HG03280 (cell line): ENCODE measurements at regions not wholly inside any gene's neighbourhood (a gene's known extent, or its start where the extent isn't known, plus 50 kb on each side); places are given as distances from the start of the nearest gene placed in this dataset.
"Not testable (repeated sequence)": the region's sequence is repeated elsewhere in the genome, so short reads cannot be mapped to it uniquely, and the experiment has no call there.

Source experiments
- ATAC-seq: cut with Tn5 transposase; IDR thresholded peaks from one replicate; pipeline ENCODE4 v1.9.1; 2021; ENCODE audit warnings: mild to moderate bottlenecking, moderate library complexity; ENCODE audit not compliant: unreplicated experiment

DNA sequence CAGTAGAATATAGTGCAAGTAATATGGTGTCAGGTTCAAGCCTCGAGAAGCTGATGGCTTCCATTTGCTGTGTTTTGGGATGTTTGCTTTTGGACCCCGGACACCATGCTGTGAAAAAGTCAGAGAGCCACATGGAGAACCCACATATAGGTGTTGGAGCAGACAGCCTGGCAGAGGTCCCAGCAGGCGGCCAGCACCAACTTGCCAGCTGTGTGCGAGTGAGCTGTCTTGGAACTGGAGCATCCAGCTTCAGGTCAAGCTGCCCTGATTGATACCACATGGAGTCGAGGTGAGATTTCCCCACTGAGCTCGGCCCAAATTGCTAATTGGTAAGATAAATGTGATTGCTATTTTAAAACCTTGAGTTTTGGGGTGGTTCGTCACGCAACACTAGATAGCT lies 185.7 kb upstream of the TBL1XR1 start:
- ATAC-seq: no peak

DNA sequence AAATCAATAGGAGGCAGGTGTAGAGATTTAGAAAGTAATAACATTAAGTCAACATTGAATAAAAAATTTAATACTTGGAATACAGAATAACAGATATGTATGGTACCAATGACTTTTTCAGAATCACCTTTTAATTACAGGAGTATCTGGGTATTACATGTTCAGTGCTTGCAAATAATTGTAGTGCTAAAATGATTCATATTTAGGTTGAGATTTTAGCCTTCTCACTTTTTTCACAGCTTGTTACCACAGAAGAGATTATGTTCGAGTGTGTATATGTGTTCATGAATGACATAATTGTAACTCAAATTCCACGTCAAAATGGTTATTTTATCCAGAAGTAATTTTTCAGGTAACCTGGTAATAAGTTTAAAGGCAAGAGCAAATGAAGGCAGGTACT lies 187.9 kb upstream of the TBL1XR1 start:
- no peak for ATAC-seq

DNA sequence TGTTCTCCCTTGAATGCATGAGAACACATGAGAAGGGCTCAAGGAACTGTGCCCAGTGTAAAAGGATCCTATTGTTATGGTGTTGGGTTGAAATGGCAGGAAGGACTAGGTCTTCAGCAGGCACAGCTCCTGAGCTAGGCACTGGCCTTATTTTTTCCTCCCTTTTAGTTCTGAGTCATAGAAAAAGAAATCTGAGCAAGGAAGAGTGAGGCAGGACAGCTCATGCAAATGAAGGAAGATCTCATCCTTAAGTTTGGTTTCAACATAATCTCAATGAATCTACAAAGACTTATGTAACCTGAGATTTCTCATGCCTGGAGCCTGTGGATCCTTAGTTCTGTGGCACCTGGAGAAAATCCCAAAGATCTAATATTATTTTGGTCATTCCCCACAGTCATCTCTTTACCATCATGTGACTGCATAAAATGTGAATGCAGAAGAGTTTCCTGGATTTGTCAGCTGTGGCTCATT lies 188.6 kb upstream of the TBL1XR1 start:
- ATAC-seq: no peak

DNA sequence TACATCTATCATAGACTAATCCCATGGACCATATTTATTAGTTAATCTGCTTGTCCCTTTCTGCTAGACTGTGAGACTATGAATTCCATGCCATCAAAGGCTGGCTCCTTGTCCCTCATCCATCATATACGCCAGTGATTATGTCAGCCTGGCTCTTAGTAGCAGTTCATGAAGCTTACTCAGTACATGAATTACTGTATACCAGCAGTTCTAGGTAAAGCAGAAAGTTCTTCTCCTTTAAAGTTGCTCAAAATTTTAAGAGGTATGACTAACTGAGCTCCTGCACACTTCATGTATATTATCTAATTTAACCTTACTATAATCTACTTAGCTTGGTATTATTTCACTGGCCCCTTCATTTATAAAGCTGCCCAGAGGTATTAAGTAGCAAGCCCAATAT lies 190.9 kb upstream of the TBL1XR1 start:
- ATAC-seq: no peak

DNA sequence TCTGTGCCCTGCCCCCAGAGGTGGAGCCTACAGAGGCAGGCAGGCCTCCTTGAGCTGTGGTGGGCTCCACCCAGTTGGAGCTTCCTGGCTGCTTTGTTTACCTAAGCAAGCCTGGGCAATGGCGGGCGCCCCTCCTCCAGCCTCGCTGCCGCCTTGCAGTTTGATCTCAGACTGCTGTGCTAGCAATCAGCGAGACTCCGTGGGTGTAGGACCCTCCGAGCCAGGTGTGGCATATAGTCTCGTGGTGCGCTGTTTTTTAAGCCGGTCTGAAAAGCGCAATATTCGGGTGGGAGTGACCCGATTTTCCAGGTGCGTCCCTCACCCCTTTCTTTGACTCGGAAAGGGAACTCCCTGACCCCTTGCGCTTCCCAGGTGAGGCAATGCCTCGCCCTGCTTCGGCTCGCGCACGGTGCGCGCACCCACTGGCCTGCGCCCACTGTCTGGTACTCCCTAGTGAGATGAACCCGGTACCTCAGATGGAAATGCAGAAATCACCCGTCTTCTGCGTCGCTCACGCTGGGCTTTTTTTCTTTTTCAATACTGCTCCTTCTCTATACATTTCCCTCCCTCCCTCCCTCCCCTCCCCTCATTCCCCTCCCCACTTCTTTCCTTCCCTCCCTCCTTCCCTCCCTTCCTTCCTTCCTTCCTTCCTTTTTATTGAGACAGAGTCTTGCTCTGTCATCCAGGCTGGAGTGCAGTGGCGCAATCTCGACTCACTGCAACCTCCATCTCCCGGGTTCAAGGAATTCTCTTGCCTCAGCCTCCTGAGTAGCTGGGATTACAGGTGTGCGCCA lies 197.1 kb upstream of the TBL1XR1 start:
- not testable (repeated sequence) for ATAC-seq

DNA sequence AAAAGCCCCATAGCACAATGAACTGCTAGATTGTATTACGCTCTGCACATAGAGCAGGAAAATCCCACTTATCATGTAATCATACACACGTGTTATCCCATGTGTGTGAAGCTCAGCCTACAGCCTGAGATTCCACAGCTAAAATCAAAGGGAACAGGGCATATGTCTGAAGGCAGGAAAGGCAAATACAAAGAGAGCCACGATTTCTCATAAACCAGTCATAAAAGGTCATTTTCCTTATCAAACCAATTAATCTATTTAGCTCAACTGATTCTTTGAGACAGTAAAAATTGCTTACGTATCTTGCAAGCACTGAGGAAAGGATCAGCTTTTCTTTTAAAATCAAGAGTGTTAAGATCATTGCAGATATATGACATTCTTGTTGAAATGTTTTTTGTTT lies 199.5 kb upstream of the TBL1XR1 start:
- ATAC-seq: no peak

DNA sequence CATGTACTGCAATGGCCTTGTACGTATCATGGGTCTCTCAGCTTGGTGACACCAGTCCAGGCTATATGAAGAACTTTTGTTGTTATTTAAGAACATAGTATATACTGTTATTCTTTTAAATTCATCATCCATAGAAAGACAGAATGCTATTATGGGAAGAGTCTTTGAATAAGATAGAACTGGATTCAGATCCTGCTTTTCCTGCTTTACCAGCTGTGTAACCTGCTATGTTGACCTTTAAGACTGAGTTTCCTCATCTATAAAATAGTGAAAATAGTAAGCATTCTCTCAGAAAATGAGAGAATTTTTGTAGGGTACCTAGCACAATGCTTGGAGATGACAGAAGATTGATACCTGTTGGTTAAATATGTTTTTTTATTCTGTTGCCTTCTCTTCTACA lies 204.1 kb upstream of the TBL1XR1 start:
- ATAC-seq: no peak

DNA sequence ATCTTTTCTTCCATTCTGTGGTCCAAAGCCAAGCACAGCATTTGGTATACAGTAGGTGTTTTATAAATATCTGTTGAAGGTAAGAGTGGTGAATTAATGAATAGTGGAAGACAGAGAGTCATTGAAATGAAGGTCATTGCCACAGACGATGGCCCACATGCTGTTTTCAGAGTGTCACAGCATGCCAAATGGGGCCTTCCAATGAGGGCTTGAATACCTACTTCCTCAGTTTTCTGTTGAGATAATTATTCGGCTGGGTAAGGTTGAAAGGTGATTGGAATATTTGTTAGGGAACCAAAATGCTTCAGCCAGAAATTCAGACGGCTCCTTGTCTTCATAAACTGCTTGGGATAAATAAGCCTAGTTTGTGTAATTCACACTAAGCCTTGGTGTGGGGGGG lies 205.3 kb upstream of the TBL1XR1 start:
- no peak for ATAC-seq

DNA sequence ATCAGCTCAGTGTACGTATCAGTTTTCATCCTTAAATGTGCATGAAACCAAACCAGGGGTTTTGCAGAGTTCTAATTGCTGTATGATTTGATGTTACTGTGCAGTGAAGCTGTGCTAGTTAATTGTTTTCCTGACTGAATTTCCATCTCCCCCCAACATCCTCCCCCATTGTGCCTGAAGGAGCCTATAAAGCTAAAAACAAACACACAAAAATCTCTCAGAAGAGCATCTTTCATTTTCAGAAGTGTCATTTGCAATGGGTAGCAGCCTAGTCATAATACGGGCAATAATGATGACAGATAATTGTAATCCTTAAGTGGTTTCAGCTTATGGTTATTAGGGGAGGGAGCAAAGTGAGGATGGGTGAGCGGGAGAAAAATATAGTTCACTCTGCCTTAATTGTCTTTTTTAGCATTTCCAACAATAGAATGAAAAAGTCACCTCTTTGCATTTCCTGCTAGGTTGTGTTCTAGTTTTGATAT lies 207.9 kb upstream of the TBL1XR1 start:
- no peak for ATAC-seq

DNA sequence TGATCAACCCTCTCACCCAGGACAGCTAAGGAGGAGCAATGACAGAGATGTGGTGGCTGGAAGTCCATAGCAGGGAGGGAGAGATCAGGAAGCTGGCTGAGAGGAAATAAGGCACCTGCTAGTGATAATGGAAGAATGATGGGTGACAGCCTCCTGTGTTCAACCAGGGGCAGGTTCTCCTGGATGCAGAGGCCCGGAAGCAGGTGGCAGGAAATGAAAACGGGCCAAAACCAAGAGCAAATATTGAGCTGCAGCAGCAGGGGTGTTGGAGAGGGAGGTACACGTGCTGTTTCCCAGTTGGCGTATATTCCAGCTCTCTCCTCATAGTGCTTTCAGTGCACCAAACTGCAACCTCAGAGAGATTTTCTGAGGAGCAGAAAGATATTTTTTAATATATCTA lies 213.4 kb upstream of the TBL1XR1 start:
- no peak for ATAC-seq

DNA sequence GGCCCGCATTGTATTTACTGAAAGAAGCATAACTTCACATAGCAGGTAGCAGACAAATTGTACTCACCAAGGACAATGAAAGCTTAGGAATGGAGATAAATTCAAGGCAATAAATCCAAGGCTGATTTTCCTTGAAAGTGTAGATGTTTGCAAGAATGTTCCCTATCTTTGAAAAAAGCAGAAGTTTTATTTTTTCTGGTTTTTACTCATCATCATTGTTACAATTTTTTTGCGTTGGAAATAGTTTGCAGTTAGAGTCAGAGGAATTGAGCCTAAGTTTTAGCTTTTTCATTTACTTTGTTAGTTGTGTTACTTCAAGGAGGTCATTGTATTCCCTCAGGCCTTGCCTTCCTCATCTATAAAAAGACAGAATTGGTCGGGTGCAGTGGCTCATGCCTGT lies 213.9 kb upstream of the TBL1XR1 start:
- no peak for ATAC-seq

DNA sequence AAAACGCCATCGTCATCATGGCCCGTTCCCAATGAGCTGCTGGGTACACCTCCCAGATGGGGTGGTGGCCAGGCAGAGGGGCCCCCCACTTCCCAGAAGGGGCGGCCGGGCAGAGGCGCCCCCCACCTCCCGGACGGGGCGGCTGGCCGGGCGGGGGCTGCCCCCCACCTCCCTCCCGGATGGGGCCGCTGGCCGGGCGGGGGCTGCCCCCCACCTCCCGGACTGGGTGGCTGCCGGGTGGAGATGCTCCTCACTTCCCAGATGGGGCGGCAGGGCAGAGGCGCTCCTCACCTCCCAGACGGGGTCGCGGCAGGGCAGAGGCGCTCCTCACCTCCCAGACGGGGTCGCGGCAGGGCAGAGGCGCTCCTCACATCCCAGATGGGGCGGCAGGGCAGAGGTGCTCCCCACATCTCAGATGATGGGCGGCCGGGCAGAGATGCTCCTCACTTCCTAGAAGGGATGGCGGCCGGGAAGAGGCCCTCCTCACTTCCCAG lies 215.4 kb upstream of the TBL1XR1 start:
- ATAC-seq: not testable (repeated sequence)

DNA sequence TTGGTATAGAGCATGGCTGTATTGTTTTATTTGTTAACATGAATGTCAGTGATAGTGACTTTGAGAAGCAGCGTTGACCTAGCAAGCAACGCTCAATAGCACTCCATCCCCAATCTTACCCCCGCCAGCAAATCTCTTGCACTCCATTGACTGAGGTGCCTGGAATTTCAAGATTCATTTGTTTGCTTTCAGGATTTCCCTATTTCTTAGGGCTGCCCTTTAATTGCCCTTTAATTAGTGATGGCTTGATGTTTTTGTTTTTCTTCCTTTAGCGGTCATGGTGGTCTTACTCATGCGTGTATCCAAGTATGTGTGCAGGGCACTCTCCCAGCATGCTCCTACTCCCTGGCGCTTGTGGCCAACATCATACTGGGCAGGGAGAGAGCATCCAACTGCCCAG lies 216.8 kb upstream of the TBL1XR1 start:
- no peak for ATAC-seq

DNA sequence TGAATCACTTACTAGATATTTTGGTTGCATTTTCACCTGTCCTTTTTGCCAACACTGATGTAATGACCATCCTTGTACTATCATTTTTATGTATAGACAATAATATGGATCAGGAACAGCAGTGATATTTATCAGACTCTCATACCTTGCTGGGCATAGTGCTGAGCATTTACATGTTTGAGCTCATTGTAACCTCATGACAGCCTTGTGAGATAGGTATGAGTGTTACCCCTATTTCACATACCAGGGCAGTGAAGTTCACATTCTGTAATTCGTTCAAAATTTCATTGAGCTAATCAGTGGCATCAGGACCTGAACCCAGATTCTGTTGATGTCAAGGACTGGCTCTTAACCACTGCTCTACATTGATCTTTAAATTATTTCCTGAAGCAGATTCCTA lies 221.5 kb upstream of the TBL1XR1 start:
- ATAC-seq: no peak

DNA sequence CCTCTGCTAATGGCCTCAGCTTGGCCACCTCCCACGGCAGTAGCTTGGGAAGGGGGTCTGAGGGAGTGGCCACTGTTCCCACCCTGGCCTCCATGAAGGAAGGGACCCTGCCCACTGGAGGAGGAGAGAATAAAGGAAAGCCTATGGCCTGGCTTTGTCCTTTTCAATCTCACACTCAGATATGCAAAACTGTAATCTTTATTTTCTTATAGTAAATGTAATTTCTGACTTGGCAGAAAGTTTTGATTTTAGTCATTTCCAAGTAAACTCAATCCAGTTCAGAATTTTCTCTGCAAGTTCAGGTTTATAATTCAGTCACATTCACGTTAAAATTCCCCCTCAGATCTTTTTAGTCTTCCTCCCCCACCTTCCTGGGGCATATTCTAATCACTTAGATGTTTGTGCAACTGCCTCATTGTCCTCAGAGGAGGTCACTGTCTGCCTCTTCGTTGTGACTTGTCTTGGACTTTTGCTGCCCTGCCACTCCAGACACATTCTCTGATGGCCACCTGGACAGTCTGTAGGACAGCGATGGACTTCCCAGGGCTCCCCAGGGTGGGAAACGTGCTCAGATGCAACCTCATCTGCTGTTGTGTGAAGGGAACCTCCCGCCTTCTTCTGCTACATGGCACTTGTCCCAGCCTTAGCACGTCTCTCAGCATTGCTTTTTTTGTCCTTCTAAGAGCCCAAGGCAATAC lies 222.8 kb upstream of the TBL1XR1 start:
- no peak for ATAC-seq

DNA sequence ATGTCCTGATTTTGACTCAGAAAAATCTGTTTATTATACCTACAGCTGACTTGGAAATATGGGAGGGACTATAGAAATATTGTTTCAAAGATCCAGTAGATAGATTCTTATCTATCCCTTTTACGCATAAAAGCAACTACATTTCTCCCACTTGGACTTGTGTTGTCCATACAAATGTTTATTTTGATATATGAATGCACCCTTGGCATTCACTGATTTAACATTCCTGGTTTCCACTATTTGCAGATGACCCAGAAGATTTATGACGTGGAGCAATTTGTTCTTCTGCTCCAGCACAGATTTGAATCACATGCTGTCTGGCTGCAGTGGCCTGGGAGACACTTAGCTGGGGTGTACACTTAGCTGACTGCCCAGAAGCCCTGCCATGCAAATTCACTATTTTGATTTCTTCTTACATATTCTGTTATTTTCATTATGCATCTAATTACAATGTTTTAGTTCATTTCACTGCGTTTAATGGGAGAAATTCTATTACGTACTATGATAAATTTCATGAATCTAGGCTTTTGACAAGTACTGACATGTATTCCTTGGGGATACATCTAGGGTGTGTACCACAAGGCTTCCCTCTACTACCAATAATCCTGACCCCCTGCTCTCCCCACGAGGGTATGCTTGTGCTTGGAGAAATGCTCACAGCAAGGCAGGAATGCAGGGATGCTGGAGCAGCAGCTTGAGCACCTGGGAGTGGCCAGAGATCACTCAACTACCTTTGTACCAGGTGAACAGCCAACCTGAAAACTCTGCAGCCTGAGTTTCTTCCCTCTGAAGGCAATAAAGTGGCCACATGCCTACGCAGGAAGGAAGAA lies 223.6 kb upstream of the TBL1XR1 start:
- no peak for ATAC-seq

DNA sequence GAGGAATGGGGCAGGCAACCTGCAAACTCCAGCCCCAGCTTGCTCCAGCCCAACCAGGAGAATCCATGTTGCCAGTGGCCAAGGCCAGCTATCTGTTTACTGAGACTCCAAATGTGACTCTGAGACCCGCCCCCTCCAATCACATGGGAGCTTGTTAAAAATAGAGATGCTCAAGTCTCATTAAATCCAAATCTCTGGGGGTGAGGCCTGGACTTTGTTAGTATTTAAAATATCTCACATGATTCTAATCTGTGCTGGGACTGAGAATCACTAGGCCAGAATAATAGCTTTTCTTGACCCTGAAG lies 224.2 kb upstream of the TBL1XR1 start:
- ATAC-seq: no peak

DNA sequence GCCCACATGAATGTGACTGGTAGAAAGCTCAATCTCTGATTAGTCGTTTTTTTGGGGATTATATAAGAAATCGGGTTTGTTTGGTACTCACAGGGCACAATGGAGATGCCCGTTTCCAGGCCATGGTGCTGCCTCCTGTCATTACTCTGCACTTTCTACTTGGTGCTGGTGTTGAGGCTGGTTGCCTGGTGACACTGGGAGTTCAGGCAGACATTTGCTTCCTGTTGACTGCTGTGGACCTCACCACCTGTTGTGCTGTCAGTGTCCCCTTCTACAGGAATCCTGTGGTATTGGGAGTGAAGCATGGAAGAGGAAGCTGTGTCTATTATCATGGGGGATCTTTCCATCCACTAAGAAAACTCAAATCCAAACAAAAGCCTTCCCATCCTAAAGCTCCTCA lies 227.2 kb upstream of the TBL1XR1 start:
- ATAC-seq: no peak

DNA sequence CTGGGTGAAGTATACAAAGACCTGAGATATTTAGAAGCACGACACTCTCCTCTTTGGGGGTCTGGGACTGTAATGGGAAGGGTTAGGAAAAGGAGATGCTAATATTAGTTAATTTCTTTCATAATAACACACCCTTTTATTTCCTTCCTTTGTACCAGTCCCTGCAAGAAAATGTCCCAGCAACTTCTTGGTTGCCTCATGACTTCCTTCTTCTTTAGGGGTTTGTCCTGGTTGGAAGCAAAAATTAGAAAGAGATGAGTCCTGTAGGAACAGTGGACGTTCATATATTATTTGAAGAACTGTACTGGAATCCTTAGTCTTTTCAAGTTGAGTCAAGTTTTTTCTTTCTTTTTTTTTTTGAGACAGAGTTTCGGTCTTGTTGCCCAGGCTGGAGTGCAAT lies 227.8 kb upstream of the TBL1XR1 start:
- ATAC-seq: no peak

DNA sequence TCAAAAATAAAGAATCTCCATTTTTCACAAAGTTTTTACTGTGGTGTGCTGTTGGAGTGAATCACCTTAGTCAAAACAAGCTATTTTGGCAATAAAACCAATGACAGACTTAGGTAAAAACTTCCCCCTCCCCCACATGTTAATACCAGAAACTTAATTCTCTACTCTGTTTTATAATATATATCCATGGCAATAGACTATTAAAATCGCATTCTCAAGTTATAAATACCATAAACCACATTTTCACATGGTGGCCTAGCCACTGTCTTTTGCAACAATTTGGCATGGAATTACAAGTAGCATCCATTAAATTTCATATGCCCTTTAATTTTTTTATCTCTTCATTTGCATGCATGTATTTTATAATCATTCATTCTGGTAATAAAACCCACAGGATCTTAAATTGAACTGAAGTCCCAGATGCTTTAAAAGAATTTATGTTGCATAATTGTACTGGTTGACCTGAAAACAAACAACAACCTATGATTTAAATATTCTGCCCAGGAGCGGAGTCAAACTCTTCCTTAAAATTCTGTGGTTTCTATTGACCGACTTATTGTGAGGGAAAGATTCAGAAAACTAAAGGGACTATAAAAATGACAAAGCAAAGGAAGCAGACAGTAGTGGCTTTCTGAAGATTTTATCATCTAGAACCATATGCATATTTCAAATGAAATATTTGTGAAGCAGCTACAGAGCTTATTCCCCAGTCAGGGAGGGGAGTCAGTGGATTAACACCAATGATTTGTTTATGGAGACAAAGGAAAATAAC lies 229.0 kb upstream of the TBL1XR1 start:
- no peak for ATAC-seq
